HG03342 (cell line): ENCODE measurements at regions not wholly inside any gene's neighbourhood (a gene's known extent, or its start where the extent isn't known, plus 50 kb on each side); places are given as distances from the start of the nearest gene placed in this dataset.
"Not testable (repeated sequence)": the region's sequence is repeated elsewhere in the genome, so short reads cannot be mapped to it uniquely, and the experiment has no call there.

ENCODE experiments used
- ATAC-seq: cut with Tn5 transposase; IDR thresholded peaks from one replicate; pipeline ENCODE4 v1.9.1; 2021; ENCODE audit warnings: mild to moderate bottlenecking, moderate library complexity; ENCODE audit not compliant: unreplicated experiment

DNA sequence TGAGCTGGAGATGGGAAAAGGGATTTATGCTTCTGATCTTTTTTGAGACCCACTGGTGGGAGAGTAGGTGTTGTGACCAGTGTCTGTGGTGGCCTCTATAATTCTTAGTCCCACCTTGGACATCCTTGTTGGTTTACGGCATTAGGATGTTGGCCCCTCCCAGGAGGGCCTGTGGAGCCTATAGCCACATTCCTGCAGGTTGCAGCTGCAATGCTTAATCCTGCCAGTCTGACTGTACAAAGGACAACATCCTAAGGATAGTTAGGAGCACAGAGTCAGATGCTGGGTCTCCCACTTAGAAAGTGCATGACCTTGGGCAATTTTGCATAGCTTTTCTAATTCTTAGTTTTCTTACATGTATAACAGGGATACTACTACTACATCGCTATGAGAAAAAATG is 150.9 kb upstream of the SLC38A2 start:
- ATAC-seq, result no peak

DNA sequence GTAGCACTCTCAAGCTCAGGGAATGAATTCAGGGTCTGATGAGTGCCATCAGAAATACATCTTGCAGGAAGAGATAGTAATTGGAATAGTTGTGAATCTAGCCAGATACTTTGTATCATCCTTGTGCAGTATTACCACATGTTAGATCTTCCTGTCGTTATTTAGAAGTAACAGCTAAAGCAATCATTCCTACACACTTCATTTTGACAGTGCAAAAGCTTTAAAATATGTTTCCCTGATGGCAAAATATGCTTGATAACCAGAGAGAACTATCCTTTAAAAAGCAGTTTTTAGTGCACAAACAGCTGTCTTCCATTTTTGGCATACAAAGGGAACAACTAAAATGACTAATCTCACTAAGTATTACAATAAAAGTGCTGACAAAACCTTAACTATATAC is 149.5 kb upstream of the SLC38A2 start:
- no peak for ATAC-seq

DNA sequence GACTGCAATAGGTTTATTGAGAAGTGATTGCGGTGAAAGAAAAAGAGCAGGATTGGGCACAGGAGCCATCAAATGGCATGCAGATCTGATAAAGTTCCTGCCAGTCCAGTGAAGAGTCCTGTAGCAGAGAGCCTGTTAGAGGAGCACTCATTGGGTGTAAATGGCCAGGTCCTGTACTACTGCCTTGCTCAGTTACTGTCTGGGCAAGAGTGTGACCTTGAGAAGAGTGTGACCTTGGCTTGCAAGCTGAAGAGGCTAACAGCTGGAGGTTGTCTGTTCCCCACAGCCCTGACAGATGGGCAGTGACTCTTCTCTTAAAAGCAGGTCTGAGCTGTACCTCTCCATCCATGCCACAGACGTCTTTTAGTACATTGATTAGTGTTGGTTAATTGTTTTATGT is 148.6 kb upstream of the SLC38A2 start:
- ATAC-seq, result no peak

DNA sequence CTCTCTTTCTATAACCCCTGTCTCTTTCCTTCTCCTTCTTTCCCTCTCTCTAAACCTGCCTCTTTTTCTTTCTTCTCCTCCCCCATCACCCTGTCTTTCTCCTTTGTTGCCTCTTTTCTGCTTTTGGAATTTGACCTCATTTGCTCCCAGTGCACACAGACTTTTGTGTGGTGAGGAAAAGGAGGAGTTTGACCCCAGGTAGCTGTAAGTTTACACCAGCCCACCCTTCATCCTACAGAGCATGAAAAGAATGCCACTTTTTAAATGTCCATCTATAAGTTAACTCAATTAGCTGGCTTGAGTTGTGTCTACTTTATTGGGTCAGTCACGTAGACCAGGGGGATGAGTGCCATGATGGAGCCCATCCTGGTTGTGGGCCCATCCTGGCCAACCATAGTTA is 146.8 kb upstream of the SLC38A2 start:
- ATAC-seq, result no peak

DNA sequence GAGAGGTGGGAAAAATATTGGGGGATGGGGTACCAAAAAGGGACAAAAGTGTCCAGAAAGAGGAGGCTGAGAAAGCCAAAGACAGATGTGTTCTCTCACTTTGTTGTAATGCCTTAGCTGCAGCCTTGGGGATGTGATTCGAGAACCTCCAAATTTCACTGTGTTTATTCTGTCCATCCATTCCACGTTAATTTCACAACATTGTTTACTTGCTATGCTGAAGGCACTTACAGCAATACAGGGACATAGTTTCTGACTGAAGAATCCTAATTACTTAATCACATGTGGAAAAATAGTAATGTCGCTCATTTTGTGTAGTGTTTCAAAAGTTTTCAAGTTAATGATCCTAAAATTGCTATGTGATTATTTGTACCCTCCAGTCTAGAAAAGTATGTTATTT is 146.2 kb upstream of the SLC38A2 start:
- no peak for ATAC-seq

DNA sequence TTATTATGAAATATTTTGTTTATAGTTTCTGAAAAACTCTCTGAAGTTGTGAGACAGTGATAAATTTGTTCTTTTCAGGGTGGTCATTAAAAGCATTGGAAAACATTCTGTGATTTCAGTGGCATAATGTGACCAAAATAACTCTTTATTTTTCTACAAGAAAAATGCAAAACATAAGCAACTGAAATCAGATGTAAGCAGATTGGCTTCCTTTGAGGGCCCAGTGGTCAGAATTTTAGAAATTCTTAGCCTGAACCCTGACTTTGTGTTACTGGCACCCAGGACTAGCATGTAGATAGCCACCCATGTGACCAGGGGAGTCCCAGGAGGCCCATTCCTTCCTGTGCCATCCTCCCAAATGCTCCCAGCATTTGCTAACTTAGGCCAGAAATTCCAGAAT is 145.6 kb upstream of the SLC38A2 start:
- no peak for ATAC-seq

DNA sequence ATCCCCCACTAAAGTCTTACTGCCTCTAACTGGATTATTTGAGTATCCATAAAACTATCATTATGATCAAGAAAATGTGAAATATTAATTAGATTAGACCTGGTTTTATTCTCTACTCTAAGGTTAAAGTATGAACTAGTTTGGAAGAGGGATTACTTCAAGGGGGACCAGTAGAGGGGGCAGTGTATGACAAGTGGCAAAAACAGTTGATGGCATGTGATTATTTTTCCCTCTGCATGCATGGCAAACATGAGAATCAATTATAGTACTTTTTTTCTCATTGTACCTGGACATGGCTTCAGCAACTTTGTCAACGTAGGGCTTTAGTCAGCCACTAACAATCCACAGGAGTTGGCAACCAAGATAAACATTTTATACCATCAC is 145.0 kb upstream of the SLC38A2 start:
- ATAC-seq, result peak; percentile 33

DNA sequence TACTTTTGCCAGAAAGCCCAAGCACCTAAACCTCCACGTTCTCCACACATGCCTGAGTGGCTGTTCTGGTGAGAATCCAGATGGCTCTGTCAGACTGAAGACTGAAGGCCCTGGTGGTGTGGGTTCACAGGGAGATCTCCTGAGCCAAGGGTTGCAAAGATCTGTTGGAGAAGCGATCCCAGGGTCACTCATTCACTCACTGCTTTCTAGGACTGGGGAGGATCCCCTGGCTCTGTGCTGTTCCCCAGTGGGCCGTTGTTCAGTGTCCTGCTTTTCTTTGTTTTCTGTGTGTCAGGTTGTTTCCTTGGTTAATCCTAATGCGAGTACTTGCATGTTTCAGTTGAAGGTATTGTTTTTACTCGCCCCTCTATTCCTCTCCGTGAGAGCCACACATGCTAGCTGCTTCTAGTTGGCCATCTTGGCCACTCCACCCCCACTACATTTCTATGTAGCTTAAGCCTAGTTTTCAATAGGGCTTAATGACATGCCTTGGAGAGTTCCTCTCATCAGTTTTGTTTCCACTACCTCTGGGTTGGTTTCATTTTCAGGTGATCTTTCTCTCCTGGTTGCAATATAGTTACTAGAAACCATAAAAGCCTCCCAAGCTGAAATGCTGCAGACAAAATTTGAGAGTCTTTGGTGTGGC is 144.5 kb upstream of the SLC38A2 start:
- peak; percentile 98 for ATAC-seq

DNA sequence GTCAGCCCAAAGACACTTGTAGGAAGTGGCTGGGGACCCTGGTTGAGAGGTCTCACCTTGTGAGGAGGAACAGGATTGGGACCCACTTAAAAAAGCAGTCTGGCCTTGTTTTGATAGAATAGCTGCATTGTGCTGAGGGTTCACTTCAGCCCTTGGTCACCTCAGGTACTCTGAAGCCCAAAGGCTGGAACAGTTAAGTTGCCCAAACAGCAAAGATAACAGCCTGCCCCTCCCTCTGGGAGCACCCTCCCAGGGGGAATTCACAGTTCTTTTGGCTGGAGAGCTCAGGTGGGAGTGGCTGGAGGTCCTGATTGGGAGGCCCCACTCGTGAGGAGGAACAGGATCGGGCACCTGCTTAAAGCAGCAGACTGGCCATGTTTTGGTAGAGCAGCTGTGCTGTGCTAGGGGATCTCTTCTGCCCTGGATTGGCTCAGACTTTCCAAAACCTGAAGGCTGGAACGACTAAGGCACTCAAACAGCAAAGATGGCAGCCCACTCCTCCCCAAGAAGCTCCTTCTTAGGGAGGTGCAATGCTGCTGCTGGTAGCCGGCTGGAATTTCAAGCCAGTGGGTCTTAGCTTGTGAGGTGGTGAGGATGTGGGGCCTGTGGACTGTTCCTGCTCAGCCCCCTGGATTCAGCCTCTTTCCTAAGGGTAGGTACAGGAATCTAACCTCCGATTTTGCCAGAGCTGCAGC is 143.8 kb upstream of the SLC38A2 start:
- no peak for ATAC-seq

DNA sequence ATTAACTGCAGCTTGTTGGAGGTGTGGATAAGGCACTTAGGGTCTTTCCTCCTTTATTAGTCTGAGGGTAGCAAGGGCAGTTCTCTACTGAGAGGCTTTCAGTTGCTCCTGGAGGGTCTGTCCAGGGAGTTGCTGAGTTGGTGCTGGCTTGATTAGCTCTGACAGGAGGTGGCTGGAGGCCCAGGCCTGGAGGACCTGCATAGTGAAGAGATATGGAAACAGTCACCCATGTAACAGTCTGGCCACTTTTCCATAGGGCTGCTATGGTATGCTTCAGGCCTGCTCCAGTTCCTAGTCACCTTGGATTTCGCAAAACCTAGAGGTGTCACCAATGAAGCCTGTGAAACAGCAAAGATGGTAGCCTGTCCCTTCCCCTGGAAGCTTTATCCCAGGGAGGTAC is 143.3 kb upstream of the SLC38A2 start:
- no peak for ATAC-seq

DNA sequence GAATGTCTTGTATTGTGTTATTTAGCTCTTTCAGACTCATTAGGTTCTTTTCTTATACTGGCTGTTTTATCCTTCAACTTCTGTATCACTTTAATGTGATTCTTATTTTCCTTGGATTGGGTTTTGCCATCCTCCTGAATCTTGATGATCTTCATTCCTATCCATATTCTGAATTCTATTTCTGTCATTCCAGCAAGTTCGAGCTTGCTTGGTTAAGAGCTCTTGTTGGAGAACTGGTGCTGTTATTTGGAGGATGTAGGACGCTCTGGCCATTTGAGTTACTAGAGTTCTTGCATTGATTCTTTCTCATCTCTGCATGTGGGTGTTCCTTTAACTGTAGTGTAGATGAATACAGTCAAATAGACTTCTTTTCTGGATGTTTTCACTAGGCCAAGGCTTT is 142.3 kb upstream of the SLC38A2 start:
- ATAC-seq, result no peak

DNA sequence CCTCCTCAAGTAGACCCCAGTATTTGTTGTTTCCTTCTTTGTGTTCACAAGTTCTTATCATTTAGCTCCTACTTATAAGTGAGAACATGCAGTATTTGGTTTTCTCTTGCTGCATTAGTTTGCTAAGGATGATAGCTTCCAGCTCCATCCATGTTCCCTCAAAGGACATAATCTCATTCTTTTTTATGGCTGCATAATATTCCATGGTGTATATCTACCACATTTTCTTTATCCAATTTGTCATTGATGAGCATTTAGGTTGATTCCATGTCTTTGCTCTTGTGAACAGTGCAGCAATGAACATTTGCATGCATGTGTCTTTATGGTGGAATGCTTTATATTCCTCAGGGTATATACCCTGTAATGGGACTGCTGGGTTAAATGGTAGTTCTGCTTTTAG is 137.7 kb upstream of the SLC38A2 start:
- not testable (repeated sequence) for ATAC-seq

DNA sequence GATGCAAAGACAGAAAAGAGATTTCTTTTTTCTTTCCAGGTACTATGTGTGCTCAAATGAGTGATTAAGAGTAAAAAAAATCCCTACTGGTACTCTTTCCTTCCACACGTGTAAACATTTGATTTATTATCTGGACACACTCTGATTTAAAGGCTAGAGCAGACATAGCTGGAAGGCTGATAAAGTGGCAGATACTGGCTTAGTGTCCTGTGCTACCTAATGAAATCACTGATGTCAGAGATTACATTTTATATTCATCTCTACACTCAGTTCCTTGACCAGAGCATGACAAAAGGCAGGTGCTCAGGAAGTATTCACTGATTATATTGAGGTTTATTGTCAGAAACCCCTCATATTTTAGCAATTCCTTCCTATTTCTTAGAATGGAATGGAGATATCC is 136.6 kb upstream of the SLC38A2 start:
- ATAC-seq, result no peak

DNA sequence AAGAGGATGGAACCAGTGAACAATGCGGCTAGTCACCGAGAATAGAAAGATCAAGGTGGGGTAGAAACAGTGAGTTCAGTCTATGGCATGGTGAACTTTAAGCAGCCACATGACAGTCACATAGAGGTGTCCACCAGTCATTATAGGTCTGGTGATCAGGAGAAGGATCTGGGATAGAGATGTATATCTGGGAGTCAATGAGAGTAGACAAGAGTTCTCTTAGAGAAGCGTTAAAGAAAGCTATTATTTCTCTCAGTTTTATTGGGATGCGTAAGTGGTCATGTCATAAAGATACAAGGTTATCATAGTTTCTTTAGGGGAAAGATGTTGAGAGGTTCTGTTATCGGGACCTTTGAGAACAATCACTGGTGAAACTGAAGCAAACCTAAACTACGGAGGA is 136.1 kb upstream of the SLC38A2 start:
- ATAC-seq, result no peak

DNA sequence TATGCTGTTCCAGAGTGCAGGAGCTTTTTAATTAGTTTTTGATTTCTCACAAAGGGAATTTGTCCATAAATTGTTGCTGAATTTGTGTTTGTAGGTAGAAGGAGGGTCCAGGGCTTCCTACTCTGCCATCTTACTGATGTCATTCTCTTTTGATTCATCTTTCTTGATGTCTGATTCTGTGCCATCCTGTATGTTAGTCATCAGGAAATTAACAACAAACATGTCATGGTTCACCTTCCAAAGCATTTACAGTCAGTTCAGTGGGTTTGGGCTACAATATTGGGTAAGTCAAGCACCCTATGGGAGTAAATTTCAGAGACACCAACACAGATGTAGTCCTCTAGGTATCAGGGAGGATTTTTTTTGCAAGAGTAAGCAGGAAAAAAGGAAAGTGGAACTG is 135.2 kb upstream of the SLC38A2 start:
- ATAC-seq, result no peak

DNA sequence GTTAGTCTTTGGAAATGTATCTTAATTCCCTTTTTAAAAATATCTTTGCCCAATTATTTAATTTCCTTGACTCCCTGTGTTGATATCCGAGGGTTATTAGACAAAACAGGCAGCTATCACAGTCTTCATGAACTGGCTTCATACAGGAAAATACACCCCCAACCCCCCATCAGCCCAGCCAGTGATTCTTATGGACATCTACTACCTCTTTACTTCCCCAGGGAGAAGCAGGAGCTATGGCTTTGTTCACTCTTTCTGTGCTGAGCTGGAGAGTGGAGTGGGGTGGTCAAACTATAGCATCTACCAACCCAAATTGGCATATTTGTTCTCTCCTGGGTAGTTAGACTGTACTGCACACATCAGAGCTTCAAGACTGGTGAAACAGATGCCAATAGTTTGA is 134.4 kb upstream of the SLC38A2 start:
- ATAC-seq, result no peak

DNA sequence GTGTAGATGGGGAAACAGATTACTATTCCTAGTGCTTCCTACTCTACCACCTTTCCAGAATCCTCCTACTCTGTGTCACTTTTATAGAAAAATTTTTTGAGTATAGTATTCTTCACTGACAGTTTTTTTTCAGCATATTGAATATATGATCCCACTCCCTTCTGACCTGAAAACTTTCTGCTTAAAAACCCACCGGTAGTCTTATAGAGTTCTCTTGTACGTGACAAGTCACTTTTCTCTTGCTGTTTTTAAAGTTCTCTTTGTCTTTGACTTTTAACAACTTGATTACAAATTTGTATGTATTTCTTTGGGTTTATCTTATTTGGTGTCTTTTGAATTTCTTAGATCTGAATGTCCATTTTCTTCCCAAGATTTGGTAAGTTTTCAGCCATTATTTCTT is 133.6 kb upstream of the SLC38A2 start:
- ATAC-seq, result no peak

DNA sequence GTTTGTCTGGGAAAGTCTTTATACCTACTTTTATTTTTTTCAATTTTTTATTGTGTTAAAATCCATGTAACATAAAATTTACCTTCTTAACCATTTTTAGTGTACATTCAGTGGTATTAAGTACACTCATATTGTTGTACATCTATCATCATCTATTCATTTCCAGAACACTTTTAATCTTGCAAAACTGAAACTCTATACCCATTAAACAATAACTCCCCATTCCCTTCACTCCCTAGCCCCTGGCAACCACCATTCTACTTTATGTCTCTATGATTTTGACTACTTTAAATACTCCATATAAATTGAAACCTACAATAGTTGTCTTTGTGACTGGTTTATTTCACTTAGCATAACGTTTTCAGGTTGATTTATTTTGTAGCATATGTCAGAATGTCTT is 131.9 kb upstream of the SLC38A2 start:
- no peak for ATAC-seq

DNA sequence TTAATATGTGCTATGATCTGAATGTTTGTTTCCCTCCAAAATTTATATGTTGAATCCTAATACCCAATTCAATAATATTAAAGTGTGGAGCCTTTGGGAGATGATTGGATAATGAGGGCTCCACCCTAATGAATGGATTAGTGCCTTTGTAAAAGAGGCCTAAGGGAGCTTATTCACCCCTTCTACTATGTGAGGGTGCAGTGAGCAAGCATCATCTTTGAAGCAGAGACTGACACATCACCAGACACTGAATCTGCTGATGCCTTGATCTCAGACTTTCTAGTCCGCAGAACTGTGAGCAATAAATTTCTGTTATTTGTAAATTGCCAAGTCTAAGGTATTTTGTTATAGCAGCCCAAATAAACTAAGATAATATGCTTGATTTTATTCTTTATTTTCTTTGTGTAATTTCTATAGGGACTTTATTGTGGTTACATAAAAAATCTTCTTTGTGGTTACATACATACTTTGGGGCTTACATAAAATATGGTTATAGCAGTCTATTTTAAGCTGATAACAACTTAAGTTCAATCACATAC is 131.1 kb upstream of the SLC38A2 start:
- no peak for ATAC-seq

DNA sequence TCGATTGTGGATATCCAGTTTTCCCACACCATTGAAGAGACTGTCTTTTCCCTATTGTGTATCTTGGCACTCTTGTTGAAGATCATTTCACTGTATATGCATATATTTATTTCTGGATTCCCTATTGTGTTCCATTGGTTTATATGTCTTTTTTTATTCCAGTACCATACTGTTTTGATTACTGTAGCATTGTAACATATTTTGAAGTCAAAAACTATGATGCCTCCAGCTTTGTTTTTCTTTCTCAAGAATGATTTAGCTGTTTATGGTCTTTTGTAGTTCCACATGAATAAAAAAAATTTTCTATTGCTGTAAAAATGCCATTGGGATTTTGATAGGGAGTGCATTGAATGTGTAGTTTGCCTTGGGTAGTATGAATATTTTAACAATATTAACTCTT is 128.1 kb upstream of the SLC38A2 start:
- no peak for ATAC-seq

DNA sequence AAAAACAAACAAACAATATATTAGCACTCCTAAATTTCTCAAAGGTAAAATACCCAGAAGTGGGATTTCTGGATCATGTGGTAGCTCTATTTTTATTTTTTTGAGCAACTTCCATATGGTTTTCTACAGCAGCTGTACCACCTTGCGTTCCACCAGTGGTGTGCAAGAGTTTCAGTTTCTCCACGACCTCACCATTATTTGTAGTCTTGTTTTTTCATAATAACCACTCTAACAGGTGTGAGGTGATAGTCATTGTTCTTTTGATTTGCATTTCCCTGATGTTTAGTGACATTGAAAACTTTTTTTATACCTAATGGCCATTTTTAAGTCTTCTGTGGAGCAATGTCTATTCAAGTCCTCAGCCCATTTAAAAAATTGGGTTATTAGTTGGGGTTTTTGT is 127.3 kb upstream of the SLC38A2 start:
- peak; percentile 80 for ATAC-seq

DNA sequence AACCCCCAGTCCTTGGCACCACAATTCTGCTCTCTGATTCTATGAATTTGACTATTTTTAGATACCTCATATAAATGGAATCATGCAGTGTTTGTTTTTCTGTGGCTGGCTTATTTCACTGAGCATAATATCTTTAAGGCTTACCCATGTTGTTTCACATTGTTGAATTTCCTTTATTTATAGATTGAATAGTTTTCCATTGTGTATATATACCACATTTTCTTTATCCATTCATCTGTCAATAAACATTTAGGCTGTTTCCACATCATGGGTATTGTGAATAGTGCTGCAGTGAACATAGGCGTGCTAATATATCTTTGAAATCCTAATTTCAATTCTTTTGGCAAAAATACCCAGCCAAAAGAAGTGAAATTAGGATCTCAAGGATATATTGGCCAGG is 126.7 kb upstream of the SLC38A2 start:
- no peak for ATAC-seq

DNA sequence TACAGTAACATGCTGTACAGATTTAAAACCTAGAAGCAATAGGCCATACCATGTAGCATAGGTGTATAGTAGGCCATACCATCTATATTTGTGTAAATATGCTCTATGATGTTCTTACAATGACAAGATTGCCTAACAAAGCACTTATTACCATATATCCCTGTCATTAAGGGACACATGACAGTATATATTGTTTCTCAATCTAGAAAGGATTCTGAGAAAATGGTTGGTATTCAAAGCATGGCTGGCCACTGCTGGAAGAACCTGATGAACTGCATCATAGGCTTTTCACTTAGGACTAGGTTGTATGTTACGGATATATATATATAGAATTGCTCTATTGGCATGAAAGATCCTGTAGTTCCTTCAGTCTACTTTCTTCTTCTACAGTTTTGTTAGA is 125.2 kb upstream of the SLC38A2 start:
- ATAC-seq, result no peak
